KG1 (cell line): ENCODE measurements at regions not wholly inside any gene's neighbourhood (a gene's known extent, or its start where the extent isn't known, plus 50 kb on each side); places are given as distances from the start of the nearest gene placed in this dataset.

Source experiments
- DNase-seq: peaks from one replicate; lab custom pipeline; 2025; lab: John Stamatoyannopoulos, UW

GRCh38 chr18:34643989-34644388 lies 66.1 kb upstream of the DTNA start:
- no peak for DNase-seq

- DNase-seq = no peak
These were observed 62.8 kb upstream of the DTNA start for GRCh38 chr18:34647251-34647650.

- no peak for DNase-seq
These were observed 61.7 kb upstream of the DTNA start for GRCh38 chr18:34648269-34648985.

- DNase-seq = no peak
These were observed 61.0 kb upstream of the DTNA start for GRCh38 chr18:34649080-34649479.

- no peak for DNase-seq
These were observed 60.0 kb upstream of the DTNA start for GRCh38 chr18:34650121-34650545.

GRCh38 chr18:34651586-34652369 lies 58.3 kb upstream of the DTNA start:
- no peak for DNase-seq

- DNase-seq = no peak
These were observed 55.0 kb upstream of the DTNA start for GRCh38 chr18:34655131-34655530.

GRCh38 chr18:34657860-34658500 lies 52.1 kb upstream of the DTNA start:
- DNase-seq = no peak

GRCh38 chr18:34659579-34660517 lies 50.2 kb upstream of the DTNA start:
- no peak for DNase-seq
